Upper lobe of left lung (tissue), 6 donors: ENCODE measurements at regions not wholly inside any gene's neighbourhood (a gene's known extent, or its start where the extent isn't known, plus 50 kb on each side); places are given as distances from the start of the nearest gene placed in this dataset.
A peak's percentile ranks its signal among the peaks of the same experiment; 100 is the strongest.

Source experiments
- ATAC-seq, 2 donors: fragments of 200-7000 bp; cut with Tn5 transposase; one replicate each; pipeline ENCODE4 v1.9.1; 2022; ENCODE audit warnings: mild to moderate bottlenecking in 2 of 2, moderate library complexity in 2 of 2; ENCODE audit not compliant: low FRiP score in 2 of 2
- DNase-seq, 2 donors: peaks; one replicate each; pipeline ENCODE4 v3.0.0-alpha.2; 2019 to 2020
- H3K27ac ChIP-seq, 4 donors: fragments of 200-600 bp; sonication (generic); one replicate each; pipeline ENCODE4 v1.5.1; 2016 to 2019
- H3K27me3 ChIP-seq, 4 donors: fragments of 200-600 bp; sonication (generic); one replicate each; pipeline ENCODE4 v1.5.1; 2017 to 2019
- H3K36me3 ChIP-seq, 4 donors: fragments of 200-600 bp; sonication (generic); one replicate each; pipeline ENCODE4 v1.5.1; 2016 to 2019
- H3K4me1 ChIP-seq, 4 donors: fragments of 200-600 bp; sonication (generic); one replicate each; pipeline ENCODE4 v1.5.1; 2018 to 2019
- H3K4me3 ChIP-seq, 4 donors: fragments of 200-600 bp; sonication (generic); one replicate each; pipeline ENCODE4 v1.5.1; 2017 to 2019; ENCODE audit warnings: mild to moderate bottlenecking in 2 of 4, moderate library complexity in 1 of 4
- H3K9me3 ChIP-seq, 4 donors: fragments of 200-600 bp; sonication (generic); one replicate each; pipeline ENCODE4 v1.5.1; 2018 to 2019
- CTCF ChIP-seq, 6 experiments: fragments of 450-650 bp in 4 of 6; fragments of 200-600 bp in 2 of 6; sonication (generic) in 2 of 6; IDR thresholded peaks; one replicate each; pipeline ENCODE4 v1.5.1; 2016 to 2019; ENCODE audit warnings: antibody characterized with exemption in 6 of 6
- EP300 ChIP-seq, 4 donors: sonication (generic); formaldehyde crosslinking; IDR thresholded peaks; one replicate each; pipeline ENCODE4 v1.5.1; 2017; ENCODE audit warnings: antibody characterized with exemption in 4 of 4, control low read depth in 2 of 4
- POLR2A ChIP-seq, 4 donors: fragments of 450-650 bp; IDR thresholded peaks; one replicate each; pipeline ENCODE4 v1.5.1; 2016 to 2017; ENCODE audit warnings: antibody characterized with exemption in 4 of 4, mild to moderate bottlenecking in 2 of 4
- POLR2AphosphoS5 ChIP-seq, 2 donors: sonication (generic); formaldehyde crosslinking; IDR thresholded peaks; one replicate each; pipeline ENCODE4 v1.5.1; 2017; ENCODE audit warnings: antibody characterized with exemption in 2 of 2
- WGBS, 2 donors: methylation state at CpG; one replicate each; pipeline ENCODE4 v1.1.5; 2017 to 2018; 5-methylcytosine and 5-hydroxymethylcytosine counted together
- donor health status: DM: no; HTN: no; CAD: no; lungs with moderate emphysema.
- donor health status: DM: no; HTN: yes; CAD: no; lungs with severe emphysema.

- TF ChIP-seq POLR2AphosphoS5 (IDR thresholded peaks at IDR 0.05), result no peak
- TF ChIP-seq EP300 (IDR thresholded peaks at IDR 0.05), result no peak
- no peak for TF ChIP-seq POLR2A (IDR thresholded peaks at IDR 0.05)
- ATAC-seq (no peak), DNase-seq (peak in 1 of 2 donors; percentile 39)
- Histone ChIP-seq H3K4me3 (no peak overlapping the region), H3K27ac (no peak overlapping the region), H3K36me3 (no peaks in the 10 kb centered on the region), H3K27me3 (no peaks in the 10 kb centered on the region), H3K4me1 (peaks cover 0 to 9% (median 3%) of the 10 kb centered on the region in 4 donors), H3K9me3 (no peaks in the 10 kb centered on the region)
- WGBS, 2 donors, result 76 to 92% methylated on average over 7 of the region's 7 CpGs
Observed at GRCh38 chr17:73744411-73744810, 100.2 kb upstream of the SDK2 start.

- 77% methylated on average over 12 of the region's 12 CpGs for WGBS, 2 donors
Observed at GRCh38 chr17:73746314-73747073, 102.2 kb upstream of the SDK2 start.

GRCh38 chr17:73747221-73748002 lies 103.2 kb upstream of the SDK2 start:
- Histone ChIP-seq H3K27ac (no peak overlapping the region), H3K4me1 (peaks cover 0 to 3% (median 0%) of the 10 kb centered on the region in 4 donors), H3K4me3 (no peak overlapping the region), H3K27me3 (no peaks in the 10 kb centered on the region), H3K9me3 (no peaks in the 10 kb centered on the region), H3K36me3 (no peaks in the 10 kb centered on the region)
- ATAC-seq, result no peak
- no peak for TF ChIP-seq CTCF (IDR thresholded peaks at IDR 0.05)
- TF ChIP-seq POLR2A (IDR thresholded peaks at IDR 0.05), result no peak
- no peak for TF ChIP-seq POLR2AphosphoS5 (IDR thresholded peaks at IDR 0.05)
- no peak for TF ChIP-seq EP300 (IDR thresholded peaks at IDR 0.05)
- WGBS, 2 donors, result 71 to 78% methylated on average over 13 to 15 of the region's 15 CpGs
- DNase-seq, result peak in 1 of 2 donors; percentile 20

More at GRCh38 chr17:73746314-73747073, 102.2 kb upstream of the SDK2 start:
- no peaks in the 10 kb centered on the region for H3K27me3 ChIP-seq
- H3K4me3 ChIP-seq, result no peak overlapping the region
- H3K36me3 ChIP-seq, result no peaks in the 10 kb centered on the region
- ATAC-seq, result no peak
- no peak overlapping the region for H3K27ac ChIP-seq
- peak in 1 of 2 donors; percentile 33 for DNase-seq
- TF ChIP-seq POLR2AphosphoS5 (IDR thresholded peaks at IDR 0.05) (no peak), EP300 (IDR thresholded peaks at IDR 0.05) (no peak), POLR2A (IDR thresholded peaks at IDR 0.05) (no peak), CTCF (IDR thresholded peaks at IDR 0.05) (no peak)
- peaks cover 0 to 3% (median 0%) of the 10 kb centered on the region in 4 donors for H3K4me1 ChIP-seq
- no peaks in the 10 kb centered on the region for H3K9me3 ChIP-seq

GRCh38 chr17:73748508-73748907 lies 104.3 kb upstream of the SDK2 start:
- TF ChIP-seq POLR2AphosphoS5 (IDR thresholded peaks at IDR 0.05), result no peak
- H3K27ac ChIP-seq, result no peak overlapping the region
- H3K27me3 ChIP-seq, result no peaks in the 10 kb centered on the region
- ATAC-seq (no peak), DNase-seq (peak in 1 of 2 donors; percentile 58)
- no peaks in the 10 kb centered on the region for H3K4me1 ChIP-seq
- H3K9me3 ChIP-seq, result no peaks in the 10 kb centered on the region
- no peaks in the 10 kb centered on the region for H3K36me3 ChIP-seq
- 74 to 89% methylated on average over 16 to 18 of the region's 18 CpGs for WGBS, 2 donors
- no peak overlapping the region for H3K4me3 ChIP-seq

- ATAC-seq, result no peak
- TF ChIP-seq CTCF (IDR thresholded peaks at IDR 0.05), result no peak
- TF ChIP-seq EP300 (IDR thresholded peaks at IDR 0.05), result no peak
- TF ChIP-seq POLR2AphosphoS5 (IDR thresholded peaks at IDR 0.05), result no peak
- TF ChIP-seq POLR2A (IDR thresholded peaks at IDR 0.05), result no peak
Observed at GRCh38 chr17:73749337-73749823, 105.1 kb upstream of the SDK2 start.

More at GRCh38 chr17:73749337-73749823, 105.1 kb upstream of the SDK2 start:
- DNase-seq, result no peak
- no peaks in the 10 kb centered on the region for H3K27me3 ChIP-seq
- H3K4me1 ChIP-seq, result no peaks in the 10 kb centered on the region
- H3K9me3 ChIP-seq, result no peaks in the 10 kb centered on the region
- no peaks in the 10 kb centered on the region for H3K36me3 ChIP-seq
- WGBS, 2 donors, result 63 to 87% methylated on average over 6 of the region's 6 CpGs
- no peak overlapping the region for H3K27ac ChIP-seq
- H3K4me3 ChIP-seq, result no peak overlapping the region
